HG02588 (cell line): ENCODE measurements at regions not wholly inside any gene's neighbourhood (a gene's known extent, or its start where the extent isn't known, plus 50 kb on each side); places are given as distances from the start of the nearest gene placed in this dataset.
"Not testable (repeated sequence)": the region's sequence is repeated elsewhere in the genome, so short reads cannot be mapped to it uniquely, and the experiment has no call there.

Experiments
- ATAC-seq: cut with Tn5 transposase; IDR thresholded peaks from one replicate; pipeline ENCODE4 v1.9.1; 2021; ENCODE audit warnings: mild to moderate bottlenecking, moderate library complexity; ENCODE audit not compliant: unreplicated experiment

- no peak for ATAC-seq
These were observed 95.2 kb upstream of the HS6ST1 start for GRCh38 chr2:128413718-128414341.

GRCh38 chr2:128414351-128414750 lies 95.7 kb upstream of the HS6ST1 start:
- ATAC-seq: no peak

GRCh38 chr2:128414946-128415778 lies 96.5 kb upstream of the HS6ST1 start:
- no peak for ATAC-seq

GRCh38 chr2:128415779-128416061 lies 97.1 kb upstream of the HS6ST1 start:
- no peak for ATAC-seq

- no peak for ATAC-seq
These were observed 97.6 kb upstream of the HS6ST1 start for GRCh38 chr2:128416109-128416785.

GRCh38 chr2:128416806-128417205 lies 98.1 kb upstream of the HS6ST1 start:
- ATAC-seq: no peak

GRCh38 chr2:128417264-128417663 lies 98.6 kb upstream of the HS6ST1 start:
- ATAC-seq: not testable (repeated sequence)

GRCh38 chr2:128420131-128420530 lies 101.5 kb upstream of the HS6ST1 start:
- ATAC-seq: no peak

- ATAC-seq: no peak
These were observed 102.1 kb upstream of the HS6ST1 start for GRCh38 chr2:128420776-128421175.

GRCh38 chr2:128421286-128421685 lies 102.6 kb upstream of the HS6ST1 start:
- ATAC-seq: no peak

- ATAC-seq: no peak
These were observed 103.2 kb upstream of the HS6ST1 start for GRCh38 chr2:128421861-128422311.

GRCh38 chr2:128422571-128422970 lies 103.9 kb upstream of the HS6ST1 start:
- ATAC-seq: no peak

GRCh38 chr2:128423788-128424165 lies 105.1 kb upstream of the HS6ST1 start:
- ATAC-seq: no peak

- no peak for ATAC-seq
These were observed 105.9 kb upstream of the HS6ST1 start for GRCh38 chr2:128424406-128425171.

GRCh38 chr2:128425216-128425615 lies 106.5 kb upstream of the HS6ST1 start:
- no peak for ATAC-seq

- ATAC-seq: no peak
These were observed 107.3 kb upstream of the HS6ST1 start for GRCh38 chr2:128425731-128426620.

GRCh38 chr2:128427413-128427755 lies 108.7 kb upstream of the HS6ST1 start:
- ATAC-seq: no peak

- no peak for ATAC-seq
These were observed 109.7 kb upstream of the HS6ST1 start for GRCh38 chr2:128428415-128428814.

- no peak for ATAC-seq
These were observed 113.8 kb upstream of the HS6ST1 start for GRCh38 chr2:128432423-128432822.

GRCh38 chr2:128433911-128434550 lies 115.4 kb upstream of the HS6ST1 start:
- ATAC-seq: no peak
